GM13977 (cell line): ENCODE measurements at regions not wholly inside any gene's neighbourhood (a gene's known extent, or its start where the extent isn't known, plus 50 kb on each side); places are given as distances from the start of the nearest gene placed in this dataset.

ENCODE experiments used
- DNase-seq: peaks from one replicate; pipeline ENCODE4 v3.0.0; 2012; ENCODE audit warnings: low spot score
- CTCF ChIP-seq: IDR thresholded peaks from 2 replicates; pipeline ENCODE4 v1.5.1; 2012; ENCODE audit warnings: mild to moderate bottlenecking, control low read depth; ENCODE audit not compliant: insufficient read depth; ENCODE audit errors: extremely low read depth, missing control alignments
- in situ Hi-C: fragments of 300-500 bp; cut with MboI; formaldehyde crosslinking; loops from one replicate; pipeline ENCODE4 v1.12.0; 2022; ENCODE audit warnings: low sequenced_read_pairs, low pct_unique_long_range_greater_than_20kb, mixed read lengths, inconsistent platforms; ENCODE audit not compliant: unreplicated experiment

GRCh38 chr18:66211749-66212148 is 392.1 kb downstream of the CDH19 start:
- no peak for DNase-seq
- TF ChIP-seq CTCF = no peak
- in situ Hi-C loops = no loop called here

- in situ Hi-C loops = no loop called here
- no peak for DNase-seq
- no peak for TF ChIP-seq CTCF
Observed at GRCh38 chr18:66210875-66211274, 393.0 kb downstream of the CDH19 start.

- DNase-seq = no peak
- TF ChIP-seq CTCF = no peak
- in situ Hi-C loops = no loop called here
Observed at GRCh38 chr18:66209656-66210055, 394.2 kb downstream of the CDH19 start.

- DNase-seq = no peak
- in situ Hi-C loops = no loop called here
- no peak for TF ChIP-seq CTCF
Observed at GRCh38 chr18:66196805-66197204, 407.1 kb downstream of the CDH19 start.

GRCh38 chr18:66193938-66194337 is 410.0 kb downstream of the CDH19 start:
- TF ChIP-seq CTCF = no peak
- in situ Hi-C loops = no loop called here
- DNase-seq = no peak

GRCh38 chr18:66193394-66193793 is 410.5 kb downstream of the CDH19 start:
- TF ChIP-seq CTCF = no peak
- DNase-seq = no peak
- in situ Hi-C loops = no loop called here

GRCh38 chr18:66168685-66169235 is 417.9 kb downstream of the CDH7 start:
- in situ Hi-C loops = no loop called here
- no peak for TF ChIP-seq CTCF
- DNase-seq = no peak
